Keratinocyte (primary cell): ENCODE measurements at regions not wholly inside any gene's neighbourhood (a gene's known extent, or its start where the extent isn't known, plus 50 kb on each side); places are given as distances from the start of the nearest gene placed in this dataset.

Experiments used
- DNase-seq: peaks from one replicate; pipeline ENCODE4 v3.0.0-alpha.2; 2011; ENCODE audit warnings: low read depth, missing footprints, low spot score
- FAIRE-seq: peaks from 2 replicates; lab custom pipeline; 2011; peaks lifted over from hg19 to GRCh38; lab: Jason Lieb, UNC
- H2AFZ ChIP-seq: 2 replicates; pipeline ENCODE4 v1.6.0; 2012; ENCODE audit warnings: low read length, control low read depth, inconsistent platforms; ENCODE audit not compliant: control insufficient read depth
- H3K27ac ChIP-seq: 2 replicates; pipeline ENCODE4 v1.5.1; 2011; ENCODE audit warnings: low read length; ENCODE audit not compliant: control insufficient read depth, insufficient read depth
- H3K27me3 ChIP-seq: 3 replicates; pipeline ENCODE4 v1.6.0; 2011; ENCODE audit warnings: low read length; ENCODE audit not compliant: control insufficient read depth, insufficient read depth; ENCODE audit errors: extremely low read depth
- H3K36me3 ChIP-seq, 2 experiments: 2 replicates in 1 of 2; 3 replicates in 1 of 2; pipeline ENCODE4 v1.5.1; 2011; ENCODE audit warnings: low read length in 2 of 2, mild to moderate bottlenecking in 1 of 2; ENCODE audit not compliant: control insufficient read depth in 2 of 2, insufficient read depth in 2 of 2; ENCODE audit errors: extremely low read depth in 1 of 2
- H3K4me1 ChIP-seq: 3 replicates; pipeline ENCODE4 v1.5.1; 2011; ENCODE audit warnings: low read length; ENCODE audit not compliant: control insufficient read depth, insufficient read depth; ENCODE audit errors: extremely low read depth
- H3K4me2 ChIP-seq: 3 replicates; pipeline ENCODE4 v1.6.0; 2011; ENCODE audit warnings: low read depth, low read length; ENCODE audit not compliant: control insufficient read depth, insufficient read depth; ENCODE audit errors: extremely low read depth
- H3K4me3 ChIP-seq, 3 experiments: fragments of 200-600 bp in 1 of 3; sonication (generic) in 1 of 3; 2 replicates in 2 of 3; 3 replicates in 1 of 3; pipeline ENCODE4 v1.5.1; 2011 to 2016; ENCODE audit warnings: low read length in 3 of 3, mild to moderate bottlenecking in 3 of 3, control low read depth in 2 of 3, inconsistent platforms in 1 of 3, low read depth in 1 of 3, mixed read lengths in 1 of 3, mixed run types in 1 of 3, moderate library complexity in 1 of 3; ENCODE audit not compliant: control insufficient read depth in 2 of 3, insufficient read depth in 2 of 3; ENCODE audit errors: extremely low read depth in 1 of 3
- H3K79me2 ChIP-seq: 2 replicates; pipeline ENCODE4 v1.6.0; 2012; ENCODE audit warnings: low read length; ENCODE audit not compliant: control insufficient read depth, insufficient read depth
- H3K9ac ChIP-seq: 3 replicates; pipeline ENCODE4 v1.6.0; 2011; ENCODE audit warnings: low read length; ENCODE audit not compliant: control insufficient read depth, insufficient read depth; ENCODE audit errors: extremely low read depth
- H3K9me1 ChIP-seq: 3 replicates; pipeline ENCODE4 v1.6.0; 2011; ENCODE audit warnings: low read length; ENCODE audit not compliant: control insufficient read depth, insufficient read depth; ENCODE audit errors: extremely low read depth
- H3K9me3 ChIP-seq: 2 replicates; pipeline ENCODE4 v1.5.1; 2012; ENCODE audit warnings: low read depth, low read length; ENCODE audit not compliant: control insufficient read depth
- H4K20me1 ChIP-seq: 3 replicates; pipeline ENCODE4 v1.6.0; 2011; ENCODE audit warnings: low read length; ENCODE audit not compliant: control insufficient read depth, insufficient read depth; ENCODE audit errors: extremely low read depth
- EZH2 ChIP-seq: IDR thresholded peaks from one replicate; pipeline ENCODE4 v1.6.1; 2012; ENCODE audit warnings: inconsistent platforms, mild to moderate bottlenecking, low read length, moderate library complexity
- dilution Hi-C: fragments of 300-500 bp; cut with MboI; formaldehyde crosslinking; loops from one replicate; pipeline ENCODE4 v1.7.0; 2020; ENCODE audit warnings: low sequenced_read_pairs; ENCODE audit not compliant: extremely low pct_ligation_motif_present
- TF ChIP-seq, protein P1 (sequence below), 3 experiments: IDR thresholded peaks in 1 of 3; conservative IDR thresholded peaks in 1 of 3; optimal IDR thresholded peaks in 1 of 3; 2 replicates in 2 of 3; 3 replicates in 1 of 3; pipeline versions ENCODE3 to v1.5.1; 2011; ENCODE audit warnings: low read length in 3 of 3, mild to moderate bottlenecking in 3 of 3, moderate library complexity in 2 of 3, control low read depth in 1 of 3, inconsistent platforms in 1 of 3; ENCODE audit not compliant: insufficient read depth in 2 of 3; ENCODE audit errors: extremely low read depth in 1 of 3

DNA sequence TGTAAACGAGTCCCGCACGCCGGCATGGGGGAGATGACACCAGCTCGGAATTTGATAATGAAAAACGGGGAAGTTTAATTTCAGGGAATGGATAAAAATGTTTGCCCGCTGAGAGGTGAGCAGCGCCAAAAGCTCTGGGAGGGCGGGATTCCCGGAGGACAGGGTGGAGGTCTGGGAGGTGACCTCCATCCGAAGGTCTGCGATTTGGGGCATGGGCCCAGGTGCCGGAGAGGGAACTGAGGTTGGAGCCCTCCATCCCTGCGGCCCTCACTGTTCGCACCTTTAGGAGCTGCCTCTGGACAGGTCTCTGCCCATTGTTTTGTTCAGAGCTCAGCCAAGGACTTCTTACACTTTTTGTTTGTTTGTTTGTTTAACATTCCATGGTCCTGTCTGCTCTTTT lies 129.8 kb downstream of the URI1 start:
- Histone ChIP-seq H3K4me1 (peaks cover 5% of the 10 kb centered on the region), H3K9me1 (no peaks in the 10 kb centered on the region), H3K9ac (no peak overlapping the region), H4K20me1 (no peaks in the 10 kb centered on the region), H3K4me3 (no peak overlapping the region), H3K36me3 (no peaks in the 10 kb centered on the region), H3K27me3 (no peaks in the 10 kb centered on the region), H3K79me2 (no peaks in the 10 kb centered on the region), H3K4me2 (no peak overlapping the region), H3K9me3 (no peaks in the 10 kb centered on the region), H3K27ac (no peak overlapping the region), H2AFZ (no peak overlapping the region)
- FAIRE-seq (no peak), DNase-seq (no peak)
- dilution Hi-C loops: no loop called here
- TF ChIP-seq EZH2: no peak
- TF ChIP-seq, protein P1, sequence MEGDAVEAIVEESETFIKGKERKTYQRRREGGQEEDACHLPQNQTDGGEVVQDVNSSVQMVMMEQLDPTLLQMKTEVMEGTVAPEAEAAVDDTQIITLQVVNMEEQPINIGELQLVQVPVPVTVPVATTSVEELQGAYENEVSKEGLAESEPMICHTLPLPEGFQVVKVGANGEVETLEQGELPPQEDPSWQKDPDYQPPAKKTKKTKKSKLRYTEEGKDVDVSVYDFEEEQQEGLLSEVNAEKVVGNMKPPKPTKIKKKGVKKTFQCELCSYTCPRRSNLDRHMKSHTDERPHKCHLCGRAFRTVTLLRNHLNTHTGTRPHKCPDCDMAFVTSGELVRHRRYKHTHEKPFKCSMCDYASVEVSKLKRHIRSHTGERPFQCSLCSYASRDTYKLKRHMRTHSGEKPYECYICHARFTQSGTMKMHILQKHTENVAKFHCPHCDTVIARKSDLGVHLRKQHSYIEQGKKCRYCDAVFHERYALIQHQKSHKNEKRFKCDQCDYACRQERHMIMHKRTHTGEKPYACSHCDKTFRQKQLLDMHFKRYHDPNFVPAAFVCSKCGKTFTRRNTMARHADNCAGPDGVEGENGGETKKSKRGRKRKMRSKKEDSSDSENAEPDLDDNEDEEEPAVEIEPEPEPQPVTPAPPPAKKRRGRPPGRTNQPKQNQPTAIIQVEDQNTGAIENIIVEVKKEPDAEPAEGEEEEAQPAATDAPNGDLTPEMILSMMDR (optimal IDR thresholded peaks at IDR 0.05 in 1 of 3, IDR thresholded peaks at IDR 0.05 in 1 of 3, conservative IDR thresholded peaks at IDR 0.05 in 1 of 3; ENCODE audit: extremely low read depth in 1 of 3, insufficient read depth in 2 of 3, low read length in 3 of 3): no peak

DNA sequence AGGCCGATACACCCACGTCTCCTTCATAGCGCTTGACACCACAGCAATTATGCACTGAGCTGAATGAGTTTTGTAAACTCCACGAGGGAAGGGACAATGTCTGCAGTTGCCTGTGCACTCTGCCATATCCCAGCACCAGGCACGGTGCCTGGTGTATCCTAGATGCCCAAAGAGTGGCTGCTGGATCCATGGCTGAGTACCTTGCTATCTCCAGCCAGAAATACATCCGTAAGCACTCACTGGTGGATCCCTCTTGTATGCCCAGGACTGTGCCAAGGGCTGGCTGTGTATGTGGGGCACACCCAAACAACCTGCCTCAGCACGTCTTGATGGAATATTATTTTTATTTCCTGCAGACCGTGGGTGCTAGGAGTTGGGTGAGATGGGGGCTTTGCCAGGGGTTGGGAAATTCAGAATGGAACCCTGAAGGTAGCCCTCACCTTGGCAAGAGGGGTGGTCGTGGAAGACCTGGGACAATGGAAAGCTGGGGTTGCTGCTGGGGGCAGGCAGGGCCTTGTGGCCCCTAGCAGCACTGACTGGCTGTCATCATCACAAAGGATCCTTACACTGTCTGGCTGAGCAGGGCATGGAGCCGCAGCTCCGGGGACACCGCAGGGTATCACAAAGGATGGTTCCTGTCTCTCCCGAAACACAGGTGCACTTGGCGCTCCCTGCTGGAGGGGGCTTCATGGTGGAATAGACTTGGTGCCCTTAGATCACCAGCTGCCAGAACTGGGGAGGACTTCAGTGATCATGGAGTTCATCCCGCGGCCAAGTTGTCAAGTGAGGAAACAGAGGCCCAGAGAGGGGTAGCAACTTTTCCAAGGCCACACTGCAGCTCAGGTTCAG lies 131.3 kb downstream of the URI1 start:
- Histone ChIP-seq H3K4me3 (no peak overlapping the region), H4K20me1 (no peaks in the 10 kb centered on the region), H3K79me2 (no peaks in the 10 kb centered on the region), H3K9me3 (no peaks in the 10 kb centered on the region), H3K9ac (no peak overlapping the region), H3K27me3 (no peaks in the 10 kb centered on the region), H3K36me3 (no peaks in the 10 kb centered on the region), H3K4me1 (peaks cover 5% of the 10 kb centered on the region), H2AFZ (no peak overlapping the region), H3K9me1 (no peaks in the 10 kb centered on the region), H3K4me2 (no peak overlapping the region), H3K27ac (no peak overlapping the region)
- dilution Hi-C loops: no loop called here
- TF ChIP-seq EZH2: no peak
- TF ChIP-seq, protein P1 (optimal IDR thresholded peaks at IDR 0.05 in 1 of 3, IDR thresholded peaks at IDR 0.05 in 1 of 3, conservative IDR thresholded peaks at IDR 0.05 in 1 of 3; ENCODE audit: extremely low read depth in 1 of 3, insufficient read depth in 2 of 3, low read length in 3 of 3): no peak
- no peak for DNase-seq
- FAIRE-seq: no peak
